K562 (cell line): ENCODE measurements at regions not wholly inside any gene's neighbourhood (a gene's known extent, or its start where the extent isn't known, plus 50 kb on each side); places are given as distances from the start of the nearest gene placed in this dataset.

Source experiments
- ATAC-seq: fragments of 200-7000 bp; cut with Tn5 transposase; 3 replicates; pipeline ENCODE4 v1.9.1; 2020; ENCODE audit warnings: moderate library complexity
- BruUV-seq: library from RNA; stranded (reverse); fragments of 400-500 nt; replicated peaks from 2 replicates; lab custom pipeline; 2021; lab: Mats Ljungman, UMichigan
- CTCF ChIA-PET: fragments of 300-600 bp; formaldehyde crosslinking; extraction: SDS; loops from one replicate; lab custom pipeline; 2021; ENCODE audit warnings: low intra/inter-chr PET ratio; lab: Yijun Ruan, JAX
- POLR2A ChIA-PET: fragments of 300-600, 350-650 bp; sonication (Branson Sonifier 250); formaldehyde crosslinking; extraction: SDS; loops from one replicate; lab custom pipeline; 2021; ENCODE audit warnings: antibody characterized with exemption, inconsistent platforms; lab: Yijun Ruan, JAX
- DNase-seq, 4 experiments: peaks; one replicate each; pipeline versions ENCODE4 v3.0.0 to v3.0.0-alpha.2; 2011 to 2018; ENCODE audit warnings: low spot score in 3 of 4, mixed read lengths in 3 of 4; ENCODE audit errors: extremely low read depth in 1 of 4
- FAIRE-seq: peaks from 2 replicates; lab custom pipeline; 2011; peaks lifted over from hg19 to GRCh38; lab: Jason Lieb, UNC
- H2AFZ ChIP-seq: 2 replicates; pipeline ENCODE4 v1.6.0; 2011; ENCODE audit warnings: low read depth, low read length, control low read depth, inconsistent platforms
- H3K27ac ChIP-seq: fragments of 200-600 bp; 3 replicates; pipeline ENCODE4 v1.8.0; 2011; ENCODE audit warnings: low read depth, mild to moderate bottlenecking, control low read depth, inconsistent platforms, low read length, moderate library complexity, mixed read lengths; ENCODE audit errors: extremely low read depth
- H3K27me3 ChIP-seq, 2 experiments: fragments of 300-600 bp in 1 of 2; 2 replicates in 1 of 2; 3 replicates in 1 of 2; pipeline versions ENCODE4 v1.6.0 to v1.8.0; 2011; ENCODE audit warnings: inconsistent platforms in 2 of 2, low read length in 2 of 2, mild to moderate bottlenecking in 1 of 2, mixed read lengths in 1 of 2, moderate library complexity in 1 of 2; ENCODE audit not compliant: control insufficient read depth in 2 of 2, insufficient read depth in 2 of 2
- H3K36me3 ChIP-seq: fragments of 300-600 bp; 3 replicates; pipeline ENCODE4 v1.8.0; 2011; ENCODE audit warnings: mild to moderate bottlenecking, low read length, inconsistent platforms; ENCODE audit not compliant: control insufficient read depth, insufficient read depth
- H3K4me1 ChIP-seq, 2 experiments: fragments of 200-600 bp in 1 of 2; replicated peaks in 1 of 2; 2 replicates in 1 of 2; 3 replicates in 1 of 2; pipeline versions ENCODE4 v1.5.1 to v1.8.0; 2011; ENCODE audit warnings: inconsistent platforms in 2 of 2, low read length in 2 of 2, mild to moderate bottlenecking in 1 of 2, mixed read lengths in 1 of 2, moderate library complexity in 1 of 2; ENCODE audit not compliant: control insufficient read depth in 2 of 2, insufficient read depth in 2 of 2
- H3K4me2 ChIP-seq: 2 replicates; pipeline ENCODE4 v1.6.1; 2011; ENCODE audit warnings: low read length, control low read depth, inconsistent platforms, mixed read lengths; ENCODE audit not compliant: insufficient read depth
- H3K4me3 ChIP-seq: fragments of 200-600 bp; sonication (generic), shearing (Covaris generic); 2 replicates; pipeline ENCODE4 v1.5.1; 2016; ENCODE audit warnings: control low read depth, inconsistent platforms
- H3K79me2 ChIP-seq: fragments of 200-600 bp; 3 replicates; pipeline ENCODE4 v1.8.0; 2011; ENCODE audit warnings: low read length, inconsistent platforms; ENCODE audit not compliant: control insufficient read depth, insufficient read depth
- H3K9ac ChIP-seq, 2 experiments: 2 replicates each; pipeline versions ENCODE4 v1.6.0 to v1.6.1; 2011; ENCODE audit warnings: low read depth in 2 of 2, low read length in 2 of 2, control low read depth in 1 of 2, inconsistent platforms in 1 of 2, mild to moderate bottlenecking in 1 of 2, mixed read lengths in 1 of 2; ENCODE audit not compliant: insufficient read depth in 1 of 2
- H3K9me1 ChIP-seq: one replicate; pipeline ENCODE4 v1.6.0; 2011; ENCODE audit warnings: inconsistent platforms, mild to moderate bottlenecking, low read length, moderate library complexity; ENCODE audit not compliant: control insufficient read depth, insufficient read depth
- H3K9me3 ChIP-seq: replicated peaks from 2 replicates; pipeline ENCODE4 v1.5.1; 2011; ENCODE audit warnings: low read depth, low read length, inconsistent platforms; ENCODE audit not compliant: control insufficient read depth, insufficient read depth
- H4K20me1 ChIP-seq: replicated peaks from 2 replicates; pipeline ENCODE4 v1.6.1; 2011; ENCODE audit warnings: low read length, inconsistent platforms, mixed read lengths; ENCODE audit not compliant: control insufficient read depth, insufficient read depth
- CREB3 ChIP-seq: fragments of 450-650 bp; conservative IDR thresholded peaks from 2 replicates; pipeline ENCODE4 v1.6.1; 2016; ENCODE audit warnings: missing genetic modification characterization, low read depth, mild to moderate bottlenecking, missing compliant biosample characterization, moderate library complexity
- ILF3 ChIP-seq: fragments of 450-650 bp; IDR thresholded peaks from 2 replicates; pipeline ENCODE4 v1.6.1; 2018; ENCODE audit warnings: antibody characterized with exemption, mild to moderate bottlenecking, moderate library complexity, borderline replicate concordance
- NCOA2 ChIP-seq, 2 experiments: fragments of 450-650 bp; IDR thresholded peaks; 2 replicates each; pipeline ENCODE4 v1.6.1; 2018; ENCODE audit warnings: mild to moderate bottlenecking in 2 of 2, moderate library complexity in 1 of 2; ENCODE audit not compliant: partially characterized antibody in 2 of 2
- STAT5A ChIP-seq: IDR thresholded peaks from 2 replicates; pipeline ENCODE4 v1.6.1; 2012; ENCODE audit warnings: low read length, inconsistent platforms, borderline replicate concordance
- TFAP4 ChIP-seq: sonication (generic); formaldehyde crosslinking; IDR thresholded peaks from 2 replicates; pipeline ENCODE4 v1.8.0; 2022; ENCODE audit warnings: missing genetic modification reagents, mild to moderate bottlenecking, moderate library complexity, borderline replicate concordance
- TOE1 ChIP-seq, 2 experiments: fragments of 450-650 bp in 1 of 2; sonication (generic) in 1 of 2; formaldehyde crosslinking in 1 of 2; IDR thresholded peaks; 2 replicates each; pipeline versions ENCODE4 v1.7.1 to v1.8.0; 2016 to 2022; ENCODE audit warnings: borderline replicate concordance in 2 of 2, mild to moderate bottlenecking in 2 of 2, antibody characterized with exemption in 1 of 2, inconsistent platforms in 1 of 2, low read depth in 1 of 2, missing genetic modification reagents in 1 of 2, moderate library complexity in 1 of 2
- TSHZ1 ChIP-seq: fragments of 250-450 bp; sonication (Bioruptor Pico); IDR thresholded peaks from 2 replicates; pipeline ENCODE4 v1.4.0; 2020; ENCODE audit warnings: mild to moderate bottlenecking, moderate library complexity
- ZC3H4 ChIP-seq: sonication (generic); formaldehyde crosslinking; IDR thresholded peaks from 2 replicates; pipeline ENCODE4 v1.9.0; 2021; ENCODE audit warnings: missing genetic modification reagents, borderline replicate concordance
- ZNF124 ChIP-seq: sonication (generic); formaldehyde crosslinking; IDR thresholded peaks from 2 replicates; pipeline ENCODE4 v1.8.1; 2022; ENCODE audit warnings: missing genetic modification reagents
- ZNF354B ChIP-seq: fragments of 250-450 bp; sonication (Bioruptor Pico); IDR thresholded peaks from 2 replicates; pipeline ENCODE4 v1.4.0; 2020
- WGBS: fragments of 100-300 bp; shearing (Covaris generic); methylation state at CpG from one replicate; pipeline ENCODE4 v1.1.6; 2016; ENCODE audit warnings: low coverage, mixed read lengths; ENCODE audit not compliant: insufficient coverage; ENCODE audit errors: missing lambda C conversion rate; 5-methylcytosine and 5-hydroxymethylcytosine counted together
- in situ Hi-C: fragments of 300-500 bp; cut with MboI; formaldehyde crosslinking; loops from 4 replicates; pipeline ENCODE4 v1.15.0; 2018; ENCODE audit warnings: inconsistent platforms, mixed read lengths
- intact Hi-C: fragments of 100-400 bp; cut with micrococcal nuclease; formaldehyde crosslinking; loops from 2 replicates; pipeline ENCODE4 v1.14.2; 2022

GRCh38 chr6:27575594-27576361, 102.9 kb upstream of the ZNF184 start:
- ATAC-seq (peak; percentile 85), DNase-seq (peak; percentile 47 to 85 (median 62))
- CTCF ChIA-PET, result no interaction called here
- TF ChIP-seq CREB3, result 0 out of 2 replicates have a peak, but pooled peaks have one; percentile 33
- TF ChIP-seq ZNF124, result no peak
- no peak for TF ChIP-seq TFAP4 (CRISPR knock-in tag)
- no peak for TF ChIP-seq ZNF354B (CRISPR knock-in tag)
- no peak for TF ChIP-seq TSHZ1 (CRISPR knock-in tag)
- peak; percentile 63; the same call in 1 of the 2 replicates for TF ChIP-seq ILF3
- peak in 1 of 2 experiments; percentile 68 for TF ChIP-seq NCOA2 (IDR thresholded peaks at IDR 0.05; ENCODE audit: partially characterized antibody in 2 of 2)
- TF ChIP-seq ZC3H4 (CRISPR knock-in tag), result no peak
- TF ChIP-seq STAT5A, result 0 out of 2 replicates have a peak, but pooled peaks have one; percentile 15
- 0 out of 2 replicates have a peak, but pooled peaks have one; percentile 30 for TF ChIP-seq TOE1 (IDR thresholded peaks at IDR 0.05; ENCODE audit: borderline replicate concordance)
- no peak for TF ChIP-seq TOE1 (CRISPR knock-in tag; IDR thresholded peaks at IDR 0.05; ENCODE audit: borderline replicate concordance, low read depth)

More at GRCh38 chr6:27575594-27576361, 102.9 kb upstream of the ZNF184 start:
- Histone ChIP-seq H3K9me1 (no peaks in the 10 kb centered on the region), H3K4me1 (peaks cover 3 to 9% of the 10 kb centered on the region in 2 experiments; a peak in 3 of 5 replicates), H3K9ac (peak overlapping the region in 1 of 2 experiments; percentile 5; a peak in 1 of 4 replicates), H3K4me3 (peak overlapping the region; percentile 9; the same call in 1 of the 2 replicates), H2AFZ (peak overlapping the region; percentile 80), H3K27ac (0 out of 3 replicates have a peak overlapping the region, but pooled peaks have one; percentile 7), H3K9me3 (no peaks in the 10 kb centered on the region), H3K79me2 (no peaks in the 10 kb centered on the region), H3K4me2 (peak overlapping the region; percentile 54), H3K27me3 (no peaks in the 10 kb centered on the region), H4K20me1 (no peaks in the 10 kb centered on the region), H3K36me3 (no peaks in the 10 kb centered on the region)
- intact Hi-C loops (no loop called here), in situ Hi-C loops (no loop called here)
- POLR2A ChIA-PET, result interaction anchor here (0.8 to 1.8 kb wide), 7 partner anchors 8 to 26 kb away, joined by 3 to 10 read pairs (median 4); no protein-coding TSS in a partner anchor
- 15% methylated on average over 10 of the region's 10 CpGs for WGBS
- FAIRE-seq, result peak; percentile 57
- BruUV-seq, result TSS peak; percentile 100
